H1 (cell line): ENCODE measurements at regions not wholly inside any gene's neighbourhood (a gene's known extent, or its start where the extent isn't known, plus 50 kb on each side); places are given as distances from the start of the nearest gene placed in this dataset.

Experiments
- CTCF ChIA-PET: fragments of 300-600 bp; sonication (Branson Sonifier 250); formaldehyde crosslinking; loops from one replicate; lab custom pipeline; 2021; ENCODE audit not compliant: partially characterized antibody; lab: Charles Lee
- POLR2A ChIA-PET: fragments of 300-600 bp; sonication (Branson Sonifier 250); formaldehyde crosslinking; loops from one replicate; lab custom pipeline; 2021; ENCODE audit warnings: inconsistent platforms; ENCODE audit not compliant: partially characterized antibody; lab: Charles Lee
- DNase-seq, 2 experiments: peaks; one replicate each; pipeline versions ENCODE4 v3.0.0 to v3.0.0-alpha.2; 2010 to 2022; ENCODE audit warnings: low spot score in 2 of 2, low read depth in 1 of 2, mixed read lengths in 1 of 2
- FAIRE-seq: peaks from 2 replicates; lab custom pipeline; 2011; peaks lifted over from hg19 to GRCh38; lab: Jason Lieb, UNC
- H2AFZ ChIP-seq: 2 replicates; pipeline ENCODE4 v1.8.1; 2012; ENCODE audit warnings: low read length, inconsistent platforms
- H2AK5ac ChIP-seq: 2 replicates; pipeline ENCODE4 v1.6.1; 2013; ENCODE audit warnings: low read depth, low read length
- H2BK120ac ChIP-seq: replicated peaks from 2 replicates; pipeline ENCODE3; 2013; ENCODE audit warnings: low read depth, low read length, inconsistent platforms
- H2BK12ac ChIP-seq: 2 replicates; pipeline ENCODE4 v1.6.1; 2013; ENCODE audit warnings: low read depth, low read length
- H2BK15ac ChIP-seq: 2 replicates; pipeline ENCODE4 v1.6.1; 2013; ENCODE audit warnings: low read length
- H2BK20ac ChIP-seq: 2 replicates; pipeline ENCODE4 v1.6.1; 2013; ENCODE audit warnings: low read length
- H2BK5ac ChIP-seq: 2 replicates; pipeline ENCODE4 v1.6.1; 2013; ENCODE audit warnings: low read depth, low read length
- H3K14ac ChIP-seq: 2 replicates; pipeline ENCODE4 v1.6.1; 2013; ENCODE audit warnings: inconsistent platforms; ENCODE audit not compliant: insufficient read length
- H3K18ac ChIP-seq: 2 replicates; pipeline ENCODE4 v1.6.1; 2013; ENCODE audit warnings: low read length; ENCODE audit errors: extremely low read depth
- H3K23ac ChIP-seq: 2 replicates; pipeline ENCODE4 v1.6.1; 2013; ENCODE audit warnings: inconsistent platforms; ENCODE audit not compliant: insufficient read length
- H3K23me2 ChIP-seq: 2 replicates; pipeline ENCODE4 v1.6.1; 2013; ENCODE audit warnings: low read depth, low read length
- H3K27ac ChIP-seq: 2 replicates; pipeline ENCODE4 v1.6.1; 2011; ENCODE audit warnings: low read depth, low read length, inconsistent platforms
- H3K27me3 ChIP-seq, 4 experiments: replicated peaks in 1 of 4; 1 replicate in 1 of 4; 2 replicates in 3 of 4; pipeline versions ENCODE4 v1.6.1 to v1.8.1; 2011 to 2013; ENCODE audit warnings: low read length in 3 of 4, mild to moderate bottlenecking in 3 of 4, inconsistent platforms in 2 of 4, mixed read lengths in 2 of 4, moderate library complexity in 1 of 4; ENCODE audit not compliant: control insufficient read depth in 3 of 4, insufficient read depth in 3 of 4; ENCODE audit errors: extremely low read depth in 1 of 4
- H3K36me3 ChIP-seq, 4 experiments: 2 replicates each; pipeline versions ENCODE4 v1.6.1 to v1.8.1; 2011 to 2013; ENCODE audit warnings: mild to moderate bottlenecking in 4 of 4, low read length in 3 of 4, moderate library complexity in 2 of 4, control low read depth in 1 of 4, inconsistent platforms in 1 of 4; ENCODE audit not compliant: insufficient read depth in 4 of 4, control insufficient read depth in 2 of 4
- H3K4ac ChIP-seq: replicated peaks from 2 replicates; pipeline ENCODE3; 2013; ENCODE audit warnings: low read length, low read depth, mixed read lengths, inconsistent platforms; ENCODE audit not compliant: insufficient read length
- H3K4me1 ChIP-seq, 4 experiments: replicated peaks in 1 of 4; 1 replicate in 1 of 4; 2 replicates in 3 of 4; pipeline versions ENCODE4 v1.6.1 to v1.8.1; 2011 to 2013; ENCODE audit warnings: low read length in 3 of 4, inconsistent platforms in 2 of 4, mixed read lengths in 1 of 4; ENCODE audit not compliant: insufficient read depth in 4 of 4, control insufficient read depth in 3 of 4
- H3K4me2 ChIP-seq, 2 experiments: 2 replicates each; pipeline versions ENCODE4 v1.6.1 to v1.8.1; 2011 to 2013; ENCODE audit warnings: low read depth in 2 of 2, low read length in 2 of 2, control low read depth in 1 of 2, inconsistent platforms in 1 of 2, mild to moderate bottlenecking in 1 of 2; ENCODE audit not compliant: insufficient read depth in 1 of 2
- H3K4me3 ChIP-seq, 4 experiments: fragments of 200-600, 300-600 bp in 1 of 4; sonication (generic), shearing (Covaris generic), sonication (Bioruptor Twin) in 1 of 4; 2 replicates each; pipeline versions ENCODE4 v1.5.1 to v1.8.1; 2011 to 2016; ENCODE audit warnings: low read length in 4 of 4, low read depth in 3 of 4, control low read depth in 2 of 4, inconsistent platforms in 2 of 4, mild to moderate bottlenecking in 2 of 4, mixed read lengths in 1 of 4, moderate library complexity in 1 of 4; ENCODE audit not compliant: insufficient read depth in 2 of 4; ENCODE audit errors: extremely low read depth in 1 of 4
- H3K56ac ChIP-seq: replicated peaks from 2 replicates; pipeline ENCODE3; 2013; ENCODE audit warnings: low read depth, mild to moderate bottlenecking, mixed read lengths, low read length, inconsistent platforms; ENCODE audit not compliant: insufficient read length
- H3K79me1 ChIP-seq: 2 replicates; pipeline ENCODE4 v1.6.1; 2013; ENCODE audit warnings: low read depth, low read length, control low read depth
- H3K79me2 ChIP-seq, 2 experiments: 2 replicates each; pipeline versions ENCODE4 v1.6.1 to v1.8.1; 2012 to 2013; ENCODE audit warnings: low read length in 2 of 2, mild to moderate bottlenecking in 2 of 2, inconsistent platforms in 1 of 2; ENCODE audit not compliant: insufficient read depth in 2 of 2, control insufficient read depth in 1 of 2
- H3K9ac ChIP-seq, 4 experiments: replicated peaks in 1 of 4; 1 replicate in 1 of 4; 2 replicates in 3 of 4; pipeline versions ENCODE4 v1.6.1 to v1.8.1; 2011 to 2013; ENCODE audit warnings: low read depth in 3 of 4, low read length in 3 of 4, control low read depth in 2 of 4, mild to moderate bottlenecking in 2 of 4, moderate library complexity in 2 of 4, inconsistent platforms in 1 of 4; ENCODE audit errors: extremely low read depth in 1 of 4
- H3K9me3 ChIP-seq, 2 experiments: 2 replicates each; pipeline versions ENCODE4 v1.6.1 to v1.8.1; 2012 to 2013; ENCODE audit warnings: mild to moderate bottlenecking in 2 of 2, moderate library complexity in 2 of 2, control low read depth in 1 of 2, inconsistent platforms in 1 of 2, low read depth in 1 of 2, low read length in 1 of 2, mixed read lengths in 1 of 2; ENCODE audit not compliant: insufficient read depth in 2 of 2
- H4K20me1 ChIP-seq, 2 experiments: replicated peaks in 1 of 2; 2 replicates each; pipeline versions ENCODE3 to v1.8.1; 2011 to 2013; ENCODE audit warnings: inconsistent platforms in 2 of 2, low read length in 2 of 2, mild to moderate bottlenecking in 1 of 2; ENCODE audit not compliant: insufficient read depth in 2 of 2, control insufficient read depth in 1 of 2
- H4K5ac ChIP-seq: 2 replicates; pipeline ENCODE4 v1.6.1; 2013; ENCODE audit warnings: low read length, low read depth, mixed read lengths, inconsistent platforms; ENCODE audit not compliant: insufficient read length
- H4K8ac ChIP-seq: 2 replicates; pipeline ENCODE4 v1.8.0; 2013; ENCODE audit warnings: mild to moderate bottlenecking, moderate library complexity, low read length, inconsistent platforms; ENCODE audit not compliant: insufficient read depth; ENCODE audit errors: extremely low read depth
- H4K91ac ChIP-seq: replicated peaks from 2 replicates; pipeline ENCODE3; 2013; ENCODE audit warnings: low read length, mixed read lengths, inconsistent platforms; ENCODE audit not compliant: insufficient read length
- POLR2AphosphoS5 ChIP-seq: IDR thresholded peaks from 2 replicates; pipeline ENCODE4 v1.6.1; 2011; ENCODE audit warnings: low read depth, low read length
- WGBS, 2 experiments: shearing (Covaris generic) in 1 of 2; methylation state at CpG; one replicate each; pipeline versions ENCODE4 v1.1.6 to v1.1.7; 2013 to 2015; ENCODE audit warnings: low lambda C conversion rate in 2 of 2, mixed read lengths in 2 of 2, inconsistent platforms in 1 of 2, low coverage in 1 of 2, missing lambda C conversion rate in 1 of 2; ENCODE audit not compliant: insufficient replicate concordance in 2 of 2, insufficient coverage in 1 of 2, insufficient read length in 1 of 2; ENCODE audit errors: extremely low coverage in 1 of 2, missing lambda C conversion rate in 1 of 2; 5-methylcytosine and 5-hydroxymethylcytosine counted together

DNA sequence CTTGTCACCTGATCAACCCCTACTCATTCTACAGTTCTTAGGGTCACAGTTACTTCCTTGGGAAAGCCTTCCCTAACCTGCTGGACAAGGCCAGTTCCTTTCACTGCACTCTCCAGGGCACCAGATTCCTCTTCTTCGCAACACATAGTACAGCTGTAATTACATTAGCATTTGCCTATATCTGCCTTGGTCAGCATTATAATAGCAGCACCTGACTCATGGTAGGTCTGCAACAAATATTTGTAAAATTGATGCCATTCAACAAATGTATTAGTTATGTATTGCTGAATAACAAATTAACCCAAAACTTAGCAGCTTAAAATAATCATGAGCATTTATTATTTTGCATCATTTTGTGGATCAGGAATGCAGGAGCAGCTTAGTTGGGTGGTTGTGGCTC, 193.0 kb downstream of the IRX5 start:
- Histone ChIP-seq H4K5ac (no peak overlapping the region), H3K23ac (no peak overlapping the region), H3K14ac (no peak overlapping the region), H2BK5ac (no peak overlapping the region), H4K91ac (no peak overlapping the region), H3K23me2 (no peaks in the 10 kb centered on the region), H3K79me1 (no peaks in the 10 kb centered on the region), H3K18ac (no peak overlapping the region), H3K4me2 (no peak overlapping the region), H2AFZ (no peak overlapping the region), H2BK12ac (no peak overlapping the region), H3K27me3 (no peaks in the 10 kb centered on the region), H2BK120ac (no peak overlapping the region), H4K20me1 (no peaks in the 10 kb centered on the region), H3K4me3 (no peak overlapping the region), H3K36me3 (no peaks in the 10 kb centered on the region), H2AK5ac (no peak overlapping the region), H4K8ac (no peak overlapping the region), H2BK15ac (no peak overlapping the region), H3K27ac (no peak overlapping the region), H3K9ac (no peak overlapping the region), H3K9me3 (no peaks in the 10 kb centered on the region), H2BK20ac (no peak overlapping the region), H3K56ac (no peak overlapping the region), H3K4me1 (no peaks in the 10 kb centered on the region), H3K4ac (no peak overlapping the region), H3K79me2 (no peaks in the 10 kb centered on the region)
- FAIRE-seq, result no peak
- ChIA-PET POLR2A (no interaction called here), CTCF (interaction anchor here (0.9 to 5.6 kb wide), 3 partner anchors 10 to 133 kb away, joined by 3 to 30 read pairs (median 3); no protein-coding TSS in a partner anchor)
- no peak for DNase-seq
- TF ChIP-seq POLR2AphosphoS5, result no peak
- 84% methylated on average over 1 of the region's 1 CpG; no CpG with 5 or more reads in 1 of the 2 experiments for WGBS, 2 experiments
